ENCODE measurements at regions not wholly inside any gene's neighbourhood (a gene's known extent, or its start where the extent isn't known, plus 50 kb on each side); places are given as distances from the start of the nearest gene placed in this dataset.
"Not testable (repeated sequence)": the region's sequence is repeated elsewhere in the genome, so short reads cannot be mapped to it uniquely, and the experiment has no call there.

DNA sequence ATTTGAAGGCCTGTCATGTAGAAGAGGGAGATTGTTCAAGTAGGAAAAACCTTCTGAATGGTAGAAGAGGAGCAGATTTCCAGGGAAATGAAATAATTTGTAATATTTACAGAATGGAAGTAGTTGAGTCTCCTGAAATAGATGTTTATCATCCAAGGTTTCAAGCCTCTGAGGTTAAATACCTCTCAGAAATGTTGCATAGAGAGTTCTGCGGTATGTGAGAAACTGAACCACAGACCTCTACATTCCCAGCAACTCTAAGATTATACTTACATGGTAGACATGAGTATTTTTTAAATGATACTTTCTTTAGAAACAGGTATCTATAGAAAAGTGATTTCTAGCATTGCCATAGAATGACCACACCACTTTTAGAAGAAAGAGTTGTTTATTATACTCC is 379.8 kb upstream of the FANCL start:
- DNase-seq, result no peak

GRCh38 chr2:58620093-58620492 is 379.0 kb upstream of the FANCL start:
- DNase-seq, result no peak

DNA sequence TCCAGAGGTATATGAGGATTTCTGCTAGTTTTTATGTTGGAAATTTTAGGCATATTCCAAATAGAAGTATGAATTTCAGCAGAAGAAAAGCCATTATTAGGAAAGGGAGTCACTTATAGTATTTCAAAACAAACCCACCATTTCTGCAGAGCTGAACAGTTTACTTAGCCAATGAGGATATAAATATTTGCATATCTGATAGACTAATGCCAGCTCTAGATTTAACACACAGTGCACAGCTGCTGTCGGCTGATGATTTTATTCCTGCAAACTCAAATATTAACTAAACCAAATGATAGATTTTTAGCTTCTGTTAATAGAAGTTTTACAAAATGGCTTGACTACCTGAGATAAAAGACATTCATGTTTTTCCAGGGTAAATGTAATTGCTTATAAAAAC is 375.8 kb upstream of the FANCL start:
- no peak for DNase-seq

DNA sequence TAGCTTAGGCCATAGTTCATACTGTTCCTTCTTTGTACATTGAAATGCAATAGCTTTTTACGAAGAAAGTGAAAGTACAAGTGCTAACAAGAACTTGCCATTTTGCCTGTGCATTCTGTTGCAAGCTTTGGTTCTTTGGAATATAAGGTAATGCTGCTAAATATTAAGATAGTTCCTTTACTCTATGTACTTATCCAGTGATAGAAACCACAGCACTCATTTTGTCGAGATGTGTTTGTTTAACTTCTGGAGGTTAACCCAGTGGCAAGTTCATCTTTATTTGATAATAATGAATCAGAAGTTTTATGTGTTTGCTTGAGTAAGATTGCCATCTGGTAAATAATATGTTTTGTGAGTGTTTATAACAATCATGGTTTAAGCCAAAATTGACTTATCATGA is 373.1 kb upstream of the FANCL start:
- DNase-seq, result no peak

DNA sequence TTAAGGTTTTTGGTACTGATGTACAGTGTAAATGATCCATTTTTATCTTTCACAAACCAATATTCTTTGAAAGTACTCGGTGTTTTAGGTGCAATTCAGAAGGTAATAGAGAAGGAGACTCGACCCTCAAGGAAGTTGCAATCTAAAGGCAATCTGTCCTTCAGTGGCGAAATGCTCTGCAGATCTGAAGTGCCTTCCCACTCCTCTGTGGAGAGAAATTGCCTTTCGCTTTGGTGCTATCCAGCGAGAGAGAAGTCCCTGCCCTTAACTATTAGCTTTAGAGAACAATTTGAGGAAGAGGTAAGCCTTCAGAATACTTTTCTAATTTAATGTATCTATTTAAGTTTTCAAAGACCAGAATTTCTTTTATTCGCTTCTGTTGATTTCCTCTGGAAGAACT is 371.8 kb upstream of the FANCL start:
- DNase-seq, result no peak

DNA sequence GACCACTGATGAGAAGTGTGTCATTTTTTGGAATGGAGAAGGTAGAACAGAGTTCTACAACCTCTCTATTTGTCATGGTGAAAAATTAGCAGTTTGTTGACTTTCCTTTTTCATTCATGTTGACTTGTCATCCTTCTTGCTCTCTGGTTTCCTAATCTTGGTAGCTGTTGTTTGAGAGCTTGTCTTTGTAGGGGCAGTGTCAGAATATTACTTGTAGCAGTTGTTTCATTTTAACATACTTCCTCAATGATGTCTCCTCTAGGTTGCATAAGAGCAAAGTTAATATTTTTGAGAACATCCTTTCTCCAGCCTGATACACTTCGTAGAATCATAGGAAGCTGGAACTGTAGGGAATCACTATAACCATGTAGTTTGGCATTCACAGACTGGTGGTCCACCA is 368.2 kb upstream of the FANCL start:
- DNase-seq, result no peak

- no peak for DNase-seq
These were observed 367.0 kb upstream of the FANCL start for GRCh38 chr2:58608146-58608545.

- DNase-seq, result no peak
These were observed 366.3 kb upstream of the FANCL start for GRCh38 chr2:58607448-58607847.

- DNase-seq, result no peak
These were observed 365.7 kb upstream of the FANCL start for GRCh38 chr2:58606799-58607198.

DNA sequence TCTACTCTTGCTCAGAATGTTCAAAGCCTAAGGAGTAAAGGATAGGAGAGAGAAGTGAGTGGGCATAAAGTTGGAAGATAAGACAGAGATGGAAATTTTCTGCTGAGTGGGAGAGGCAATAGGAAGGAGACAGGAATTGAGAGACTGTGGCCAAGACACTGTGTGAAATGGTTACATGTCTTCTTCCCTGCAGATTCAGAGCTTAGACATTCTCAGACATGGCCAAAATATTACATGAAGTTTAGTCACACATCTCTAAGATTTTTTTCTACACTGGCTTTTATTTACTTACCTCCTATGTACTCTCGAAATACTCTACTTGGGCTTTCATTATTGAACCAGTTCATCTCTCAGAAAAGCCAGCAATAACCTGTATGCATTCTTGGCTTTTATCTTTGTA is 363.0 kb upstream of the FANCL start:
- DNase-seq, result no peak

DNA sequence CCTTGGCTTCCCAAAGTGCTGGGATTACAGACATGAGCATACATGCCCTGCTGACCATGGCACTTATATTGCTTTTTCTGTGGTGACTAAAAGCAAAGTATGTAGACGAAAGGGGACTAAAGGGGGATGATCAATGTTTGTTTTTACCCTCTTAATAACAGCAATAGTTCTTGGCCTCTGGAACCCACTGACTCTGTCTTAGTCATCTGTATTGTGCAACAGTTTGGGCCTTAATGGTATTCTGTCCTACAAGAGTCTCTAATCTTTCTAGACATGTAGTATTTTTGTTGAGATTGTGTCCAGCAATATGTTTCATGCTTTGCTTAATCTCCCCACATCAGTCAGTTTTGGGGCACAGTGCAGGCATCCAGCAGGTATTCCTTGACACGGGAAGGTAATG is 359.9 kb upstream of the FANCL start:
- no peak for DNase-seq

DNA sequence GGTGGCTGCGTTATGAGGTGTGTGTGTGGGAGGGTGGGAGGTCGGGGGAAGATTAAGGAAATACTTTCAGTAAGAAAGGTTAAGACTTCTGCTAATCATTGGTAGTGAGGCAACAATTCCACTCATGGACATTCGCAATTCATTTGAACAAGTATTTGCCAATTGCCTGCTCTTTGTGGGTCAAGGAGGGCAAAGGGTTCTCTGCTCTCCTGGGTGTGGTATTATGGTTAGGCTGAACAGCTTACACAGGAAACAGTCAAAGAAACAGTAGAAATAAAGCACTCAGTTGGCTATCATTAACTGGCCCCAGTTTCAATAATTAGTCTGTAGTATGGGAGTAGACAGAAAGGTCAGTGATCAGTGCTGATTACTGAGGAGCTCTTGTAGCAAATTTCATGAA is 357.0 kb upstream of the FANCL start:
- DNase-seq, result no peak

DNA sequence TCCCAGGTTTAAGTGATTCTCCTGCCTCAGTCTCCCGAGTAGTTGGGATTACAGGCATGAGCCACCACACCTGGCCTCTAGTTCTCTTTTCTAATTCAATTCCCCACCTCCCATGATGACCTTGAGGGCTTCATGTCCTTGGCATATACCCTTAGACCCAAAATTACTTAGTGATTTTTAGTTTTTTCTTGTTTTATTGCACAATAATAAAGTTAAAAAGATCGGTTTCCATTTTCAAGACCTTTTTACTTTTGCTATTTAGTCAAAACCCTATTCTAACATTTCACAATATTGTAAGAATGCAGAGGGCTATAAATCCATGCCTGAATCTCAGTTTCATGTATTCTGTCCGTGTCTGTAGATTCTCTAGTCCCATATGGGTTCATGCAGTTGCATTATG is 354.6 kb upstream of the FANCL start:
- DNase-seq, result no peak

DNA sequence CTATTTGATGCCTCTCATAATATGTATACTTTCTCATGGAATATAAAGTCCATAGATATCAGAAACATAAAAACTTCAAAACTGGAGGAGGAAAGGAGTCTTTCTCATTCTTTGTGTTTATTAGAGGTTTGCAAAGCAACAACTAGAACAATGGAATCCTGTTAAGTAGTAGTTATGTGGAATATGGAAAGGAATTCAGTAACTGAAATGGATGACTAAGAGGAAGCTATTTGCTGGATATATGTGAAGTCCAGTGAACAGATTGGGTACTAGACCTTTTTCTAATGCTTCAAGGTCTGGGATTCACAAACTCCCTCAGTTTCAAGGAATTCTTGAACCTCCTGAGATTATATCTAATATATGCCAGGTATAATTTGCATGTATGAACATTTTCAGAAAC is 353.6 kb upstream of the FANCL start:
- no peak for DNase-seq

DNA sequence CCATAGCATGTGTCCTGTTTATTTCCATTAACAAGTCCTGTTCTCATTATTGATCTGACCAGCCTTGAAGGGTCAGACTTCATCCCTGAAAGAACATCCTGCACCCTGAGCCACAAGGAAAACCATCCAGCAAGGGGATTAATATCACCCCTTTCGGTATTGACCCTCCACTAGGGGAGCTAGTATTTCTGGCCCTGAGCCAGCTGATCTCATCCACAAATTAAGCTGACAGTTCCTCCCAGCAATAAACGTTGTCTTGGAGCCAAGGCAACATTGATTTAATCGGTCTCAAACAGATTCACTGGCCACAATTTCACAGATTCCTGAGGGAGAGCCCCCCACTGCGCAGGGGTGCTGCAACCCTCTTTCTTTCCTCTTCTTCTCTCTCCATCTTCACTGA is 353.1 kb upstream of the FANCL start:
- no peak for DNase-seq

DNA sequence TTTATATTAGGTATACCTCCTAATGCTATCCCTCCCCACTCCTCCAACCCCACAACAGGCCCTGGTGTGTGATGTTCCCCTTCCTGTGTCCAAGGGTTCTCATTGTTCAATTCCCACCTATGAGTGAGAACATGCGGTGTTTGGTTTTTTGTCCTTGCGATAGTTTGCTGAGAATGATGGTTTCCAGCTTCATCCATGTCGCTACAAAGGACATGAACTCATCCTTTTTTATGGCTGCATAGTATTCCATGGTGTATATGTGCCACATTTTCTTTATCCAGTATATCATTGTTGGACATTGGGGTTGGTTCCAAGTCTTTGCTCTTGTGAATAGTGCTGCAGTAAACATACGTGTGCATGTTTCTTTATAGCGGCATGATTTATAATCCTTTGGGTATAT is 345.1 kb upstream of the FANCL start:
- DNase-seq, result not testable (repeated sequence)

GRCh38 chr2:58585233-58585632 is 344.1 kb upstream of the FANCL start:
- DNase-seq, result no peak

- no peak for DNase-seq
These were observed 343.5 kb upstream of the FANCL start for GRCh38 chr2:58584606-58585118.

- DNase-seq, result no peak
These were observed 337.2 kb upstream of the FANCL start for GRCh38 chr2:58578276-58578675.

DNA sequence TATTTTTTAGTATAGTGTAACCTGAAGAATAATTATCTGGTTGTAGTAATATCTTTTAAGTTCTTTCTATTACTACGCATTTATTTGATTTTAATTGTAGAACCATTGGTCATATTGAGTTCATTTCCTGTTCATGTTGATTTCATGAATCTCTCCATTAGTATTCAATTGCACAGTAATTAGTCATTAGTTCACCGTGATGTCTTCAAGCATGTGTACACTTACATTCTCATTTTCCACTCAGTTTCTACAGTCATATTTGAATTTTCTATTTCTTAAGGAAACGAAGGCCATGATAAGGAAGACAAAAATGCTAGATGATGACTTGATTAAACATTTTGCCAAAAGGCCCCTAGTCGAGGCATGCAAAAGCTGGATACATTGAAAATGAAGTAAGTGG is 333.7 kb upstream of the FANCL start:
- no peak for DNase-seq

- DNase-seq, result no peak
These were observed 331.6 kb upstream of the FANCL start for GRCh38 chr2:58572731-58573130.

DNA sequence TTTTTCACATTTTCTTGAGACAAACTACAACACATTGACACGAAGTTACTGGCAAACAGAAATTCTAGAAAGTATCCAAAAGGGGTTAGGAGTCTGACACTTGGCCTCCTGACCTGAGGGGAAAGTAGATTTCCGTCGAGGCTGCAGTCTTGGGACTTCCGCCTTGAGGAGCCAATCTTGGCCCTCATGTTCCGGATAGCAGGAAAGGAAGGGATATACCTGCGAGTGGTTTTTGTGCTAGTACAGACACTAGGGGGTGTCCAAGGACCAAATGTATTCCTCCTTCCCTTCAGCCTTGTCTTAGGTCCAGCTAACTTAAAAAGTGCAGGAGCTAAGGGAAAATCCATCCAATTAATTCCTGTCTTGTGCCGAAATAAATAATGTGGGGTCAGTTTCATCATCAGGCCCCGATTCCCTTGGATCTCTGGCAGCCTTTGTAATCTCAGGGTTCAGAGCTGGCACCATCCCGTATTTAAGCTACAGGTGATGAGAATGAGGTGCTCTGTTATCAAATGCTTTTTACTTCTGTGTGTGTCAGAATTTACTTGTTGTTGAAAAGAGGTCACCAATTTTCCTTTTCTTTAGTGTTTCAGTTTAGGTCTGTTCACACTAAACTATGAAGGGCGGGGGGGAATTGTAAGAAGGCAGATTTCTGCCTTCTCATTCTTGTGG is 330.2 kb upstream of the FANCL start:
- peak in 1 of 2 donors; percentile 13 for DNase-seq

DNA sequence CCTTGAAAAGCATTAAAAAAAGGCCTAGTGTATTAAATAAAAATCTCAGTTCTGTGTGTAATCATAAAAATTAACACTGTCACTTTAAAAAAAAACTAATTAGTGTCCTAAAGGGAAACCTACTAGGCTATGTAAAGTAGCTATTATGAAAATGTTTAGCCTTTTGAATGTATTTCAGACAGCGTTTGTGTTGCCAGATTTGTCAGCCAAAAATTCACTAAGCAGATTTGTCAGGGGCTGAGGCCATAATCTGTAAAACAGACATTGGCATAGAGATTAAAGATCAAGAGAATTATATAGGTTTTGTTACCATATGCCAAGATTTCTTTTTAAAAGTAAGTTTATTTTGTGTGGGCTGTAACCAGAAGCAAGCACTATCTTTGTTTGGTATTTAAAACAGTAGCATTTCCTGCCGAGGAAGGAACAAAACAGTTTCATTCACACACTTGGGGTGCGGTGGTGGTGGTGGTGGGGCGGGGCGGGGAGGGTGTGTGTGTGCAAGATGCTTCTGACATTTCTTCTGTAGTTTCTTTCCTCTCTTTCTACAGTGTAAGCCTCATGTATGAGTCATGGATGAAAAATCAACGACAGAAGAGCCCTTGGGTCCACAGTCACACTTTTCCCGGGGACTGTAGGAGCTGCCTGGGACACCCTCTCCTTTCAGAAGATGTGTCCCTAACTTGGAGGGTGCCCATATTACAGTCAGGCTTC is 328.5 kb upstream of the FANCL start:
- no peak for DNase-seq

GRCh38 chr2:58568901-58569300 is 327.8 kb upstream of the FANCL start:
- DNase-seq, result no peak

- no peak for DNase-seq
These were observed 321.2 kb upstream of the FANCL start for GRCh38 chr2:58562276-58562675.
